Psoas muscle (tissue), 7 donors: ENCODE measurements at regions not wholly inside any gene's neighbourhood (a gene's known extent, or its start where the extent isn't known, plus 50 kb on each side); places are given as distances from the start of the nearest gene placed in this dataset.

Experiments
- ATAC-seq, 4 donors: fragments of 200-7000 bp; cut with Tn5 transposase; one replicate each; pipeline ENCODE4 v1.9.1; 2020; ENCODE audit warnings: moderate library complexity in 3 of 4, mild to moderate bottlenecking in 2 of 4
- DNase-seq, 2 donors: peaks; one replicate each; pipeline ENCODE4 v3.0.0-alpha.2; 2020
- H3K27ac ChIP-seq: fragments of 200-600 bp; one replicate; pipeline ENCODE4 v1.8.0; 2022
- H3K27me3 ChIP-seq, 3 donors: fragments of 200-600 bp in 1 of 3; one replicate each; pipeline versions ENCODE4 v1.6.1 to v1.8.0; 2013 to 2022; ENCODE audit warnings: low read length in 2 of 3, mild to moderate bottlenecking in 2 of 3, moderate library complexity in 1 of 3; ENCODE audit not compliant: insufficient read depth in 3 of 3
- H3K36me3 ChIP-seq, 2 donors: fragments of 200-600 bp in 1 of 2; one replicate each; pipeline versions ENCODE4 v1.6.1 to v1.8.0; 2013 to 2022; ENCODE audit warnings: low read depth in 1 of 2, mild to moderate bottlenecking in 1 of 2, moderate library complexity in 1 of 2; ENCODE audit not compliant: insufficient read depth in 1 of 2
- H3K4me1 ChIP-seq: fragments of 200-600 bp; one replicate; pipeline ENCODE4 v1.8.0; 2022
- H3K4me3 ChIP-seq: fragments of 200-600 bp; one replicate; pipeline ENCODE4 v1.8.0; 2022; ENCODE audit warnings: mild to moderate bottlenecking
- H3K9me3 ChIP-seq: fragments of 200-600 bp; one replicate; pipeline ENCODE4 v1.8.0; 2022
- WGBS, 3 donors: extraction: QIAGEN DNeasy Blood & Tissue Kit; methylation state at CpG; one replicate each; pipeline versions ENCODE4 v1.1.6 to v1.1.7; 2013; 5-methylcytosine and 5-hydroxymethylcytosine counted together
- intact Hi-C, 2 donors: fragments of 100-400 bp; cut with DNase I; formaldehyde crosslinking; loops; one replicate each; pipeline versions ENCODE4 v1.11.0 to v1.14.2; 2022
- TF ChIP-seq, protein P1 (sequence below): fragments of 200-600 bp; IDR thresholded peaks from one replicate; pipeline ENCODE4 v1.8.0; 2022; ENCODE audit warnings: antibody characterized with exemption
- donor health status: healthy with polysubstance abuse.
- donor health status: DM: no; HTN: no; CAD: no; lungs with moderate emphysema.
- donor health status: Bipolar disorder and iron deficiency.
- donor health status: healthy.
- donor health status: DM: yes; HTN: yes; CAD: no.
- donor health status: DM: no; HTN: no; CAD: no.
- donor health status: DM: yes; HTN: yes; CAD: no.

GRCh38 chr4:132169660-132170059 is 979.4 kb upstream of the PCDH10 start:
- no peak for ATAC-seq
- Histone ChIP-seq H3K4me3 (no peak overlapping the region), H3K9me3 (no peaks in the 10 kb centered on the region), H3K27me3 (no peaks in the 10 kb centered on the region), H3K36me3 (no peaks in the 10 kb centered on the region), H3K27ac (no peak overlapping the region), H3K4me1 (no peaks in the 10 kb centered on the region)
- TF ChIP-seq, protein P1, sequence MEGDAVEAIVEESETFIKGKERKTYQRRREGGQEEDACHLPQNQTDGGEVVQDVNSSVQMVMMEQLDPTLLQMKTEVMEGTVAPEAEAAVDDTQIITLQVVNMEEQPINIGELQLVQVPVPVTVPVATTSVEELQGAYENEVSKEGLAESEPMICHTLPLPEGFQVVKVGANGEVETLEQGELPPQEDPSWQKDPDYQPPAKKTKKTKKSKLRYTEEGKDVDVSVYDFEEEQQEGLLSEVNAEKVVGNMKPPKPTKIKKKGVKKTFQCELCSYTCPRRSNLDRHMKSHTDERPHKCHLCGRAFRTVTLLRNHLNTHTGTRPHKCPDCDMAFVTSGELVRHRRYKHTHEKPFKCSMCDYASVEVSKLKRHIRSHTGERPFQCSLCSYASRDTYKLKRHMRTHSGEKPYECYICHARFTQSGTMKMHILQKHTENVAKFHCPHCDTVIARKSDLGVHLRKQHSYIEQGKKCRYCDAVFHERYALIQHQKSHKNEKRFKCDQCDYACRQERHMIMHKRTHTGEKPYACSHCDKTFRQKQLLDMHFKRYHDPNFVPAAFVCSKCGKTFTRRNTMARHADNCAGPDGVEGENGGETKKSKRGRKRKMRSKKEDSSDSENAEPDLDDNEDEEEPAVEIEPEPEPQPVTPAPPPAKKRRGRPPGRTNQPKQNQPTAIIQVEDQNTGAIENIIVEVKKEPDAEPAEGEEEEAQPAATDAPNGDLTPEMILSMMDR, result no peak
- intact Hi-C loops, result no loop called here
- 74% methylated on average over 5 of the region's 5 CpGs for WGBS, 3 donors
- DNase-seq, result no peak

DNA sequence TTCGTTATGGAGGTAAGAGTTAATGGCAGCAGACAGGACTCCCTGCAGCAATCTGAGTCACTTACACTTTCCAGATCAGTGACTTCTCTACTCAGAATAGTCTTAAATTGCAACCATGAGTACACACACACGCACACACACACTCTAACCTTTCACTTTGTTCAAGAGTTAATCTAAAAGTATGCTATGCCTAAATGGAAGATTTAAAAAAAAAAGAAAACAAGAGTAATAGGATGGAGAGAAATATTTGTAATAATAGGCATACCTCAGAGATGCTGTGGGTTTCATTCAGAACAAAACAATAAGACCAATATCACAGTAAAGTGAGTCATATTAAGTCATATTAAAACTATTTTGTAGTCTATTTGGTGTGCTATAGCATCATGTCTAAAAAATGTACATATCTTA is 969.1 kb upstream of the PCDH10 start:
- no peaks in the 10 kb centered on the region for H3K27me3 ChIP-seq
- H3K27ac ChIP-seq, result no peak overlapping the region
- no peaks in the 10 kb centered on the region for H3K36me3 ChIP-seq
- DNase-seq (no peak), ATAC-seq (no peak)
- intact Hi-C loops, result no loop called here
- WGBS, 3 donors, result 81 to 92% (median 84%) methylated on average over 2 of the region's 2 CpGs
- H3K9me3 ChIP-seq, result no peaks in the 10 kb centered on the region
- no peak overlapping the region for H3K4me3 ChIP-seq
- H3K4me1 ChIP-seq, result no peaks in the 10 kb centered on the region
- TF ChIP-seq, protein P1, result no peak

DNA sequence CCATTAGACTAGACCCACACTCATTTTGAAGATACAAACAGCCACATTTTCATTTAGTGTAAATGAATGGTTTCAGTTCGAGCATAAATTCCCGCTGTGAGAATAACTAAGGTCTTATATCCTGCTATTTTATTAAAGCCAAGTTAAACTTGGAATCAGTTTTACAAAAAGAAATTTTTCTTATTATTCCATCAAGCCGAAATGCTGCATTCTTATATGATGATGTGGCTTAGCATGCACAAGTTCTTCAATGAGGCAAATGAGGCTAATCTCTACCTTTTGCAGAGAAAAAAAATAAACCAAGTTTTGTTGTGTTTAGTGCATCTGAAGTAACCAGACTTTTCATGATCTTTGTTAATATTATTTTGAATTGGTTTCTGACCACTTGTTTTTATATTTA is 953.9 kb upstream of the PCDH10 start:
- intact Hi-C loops, result no loop called here
- no peaks in the 10 kb centered on the region for H3K27me3 ChIP-seq
- TF ChIP-seq, protein P1, result no peak
- DNase-seq (no peak), ATAC-seq (no peak)
- H3K9me3 ChIP-seq, result peaks cover 3% of the 10 kb centered on the region
- no peaks in the 10 kb centered on the region for H3K4me1 ChIP-seq
- no peak overlapping the region for H3K4me3 ChIP-seq
- 62 to 73% (median 68%) methylated on average over 3 of the region's 3 CpGs for WGBS, 3 donors
- no peaks in the 10 kb centered on the region for H3K36me3 ChIP-seq
- no peak overlapping the region for H3K27ac ChIP-seq

DNA sequence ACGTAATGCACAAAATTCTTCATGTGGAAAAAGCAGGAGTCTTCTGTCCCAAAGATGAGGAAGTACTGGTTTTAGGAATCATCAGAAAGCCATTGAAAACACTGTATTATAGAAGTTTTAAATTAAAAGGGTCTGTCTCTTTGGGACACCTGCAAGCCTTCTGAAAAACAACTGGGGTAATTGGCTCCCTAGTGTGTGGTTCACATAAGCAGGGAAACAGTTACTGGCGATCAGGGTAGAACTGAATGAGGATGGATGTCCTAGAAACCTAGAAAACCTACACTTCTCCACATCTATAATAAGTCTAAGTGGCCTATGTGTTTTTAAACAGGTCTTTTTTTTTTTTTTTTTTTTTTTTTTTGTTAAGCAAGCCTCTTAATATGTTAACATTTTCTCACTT is 945.5 kb upstream of the PCDH10 start:
- Histone ChIP-seq H3K9me3 (no peaks in the 10 kb centered on the region), H3K27ac (no peak overlapping the region), H3K4me1 (no peaks in the 10 kb centered on the region), H3K36me3 (no peaks in the 10 kb centered on the region), H3K27me3 (no peaks in the 10 kb centered on the region), H3K4me3 (no peak overlapping the region)
- intact Hi-C loops, result no loop called here
- DNase-seq (no peak), ATAC-seq (no peak)
- TF ChIP-seq, protein P1, result no peak
- WGBS, 3 donors, result 64 to 69% (median 67%) methylated on average over 2 of the region's 2 CpGs

DNA sequence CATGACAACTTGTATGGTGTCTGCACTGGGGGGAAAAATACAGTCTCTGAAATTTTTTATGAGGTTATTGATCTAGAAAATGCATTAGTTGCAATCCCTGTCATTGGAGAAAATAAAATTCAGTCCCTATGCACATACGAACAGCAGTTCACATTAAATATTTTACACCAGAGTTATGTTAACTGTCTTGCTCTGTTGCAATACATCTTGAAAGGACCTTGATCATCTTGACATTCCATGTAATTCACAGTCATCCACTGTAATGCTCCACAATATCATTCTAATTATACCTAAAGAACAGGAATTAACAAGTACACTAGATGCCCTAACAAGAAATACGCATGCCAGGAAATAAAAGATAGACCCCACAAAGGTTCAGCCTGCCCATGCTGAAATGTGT is 934.6 kb upstream of the PCDH10 start:
- intact Hi-C loops, result no loop called here
- no peak for DNase-seq
- 87 to 92% (median 89%) methylated on average over 2 of the region's 2 CpGs for WGBS, 3 donors
- H3K4me3 ChIP-seq, result no peak overlapping the region
- no peaks in the 10 kb centered on the region for H3K27me3 ChIP-seq
- H3K27ac ChIP-seq, result no peak overlapping the region
- H3K36me3 ChIP-seq, result no peaks in the 10 kb centered on the region
- TF ChIP-seq, protein P1, result no peak
- no peaks in the 10 kb centered on the region for H3K4me1 ChIP-seq
- H3K9me3 ChIP-seq, result no peaks in the 10 kb centered on the region
- ATAC-seq, result no peak
